ENCODE measurements at regions not wholly inside any gene's neighbourhood (a gene's known extent, or its start where the extent isn't known, plus 50 kb on each side); places are given as distances from the start of the nearest gene placed in this dataset.

DNA sequence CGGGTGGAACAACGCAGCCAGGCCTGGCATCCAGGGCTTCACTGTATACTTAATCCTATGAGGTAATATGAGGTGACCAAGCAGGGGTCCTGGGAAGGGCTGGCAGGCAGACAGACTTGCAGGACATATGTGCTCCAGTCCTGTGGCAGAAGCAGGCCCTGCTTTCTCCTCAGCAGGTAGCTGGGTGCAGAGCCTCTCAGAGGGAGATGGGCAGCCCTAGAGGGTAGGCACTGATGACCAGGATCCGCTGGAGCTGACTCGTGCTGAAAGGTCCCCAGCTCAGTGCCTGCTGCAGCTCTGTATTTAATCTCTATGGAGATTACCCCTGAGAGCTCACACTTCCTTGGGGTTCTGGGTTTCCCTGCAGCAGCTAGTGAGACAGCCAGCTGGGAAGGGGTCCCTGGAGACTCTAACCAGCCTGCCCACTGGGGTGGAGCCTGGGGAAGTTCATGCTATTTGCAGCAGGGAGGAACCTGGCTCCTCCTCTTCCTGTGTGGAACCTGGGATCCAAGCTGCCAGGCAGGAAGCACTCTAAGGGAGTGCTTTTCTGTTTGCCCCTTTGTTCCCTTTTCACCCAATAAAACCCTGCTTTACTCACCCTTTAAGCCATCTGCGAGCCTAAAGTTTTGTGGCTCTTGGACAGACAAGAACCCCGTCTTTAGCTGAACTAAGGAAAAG is 339.2 kb downstream of the DCAF12L2 start:
- no peak for DNase-seq

DNA sequence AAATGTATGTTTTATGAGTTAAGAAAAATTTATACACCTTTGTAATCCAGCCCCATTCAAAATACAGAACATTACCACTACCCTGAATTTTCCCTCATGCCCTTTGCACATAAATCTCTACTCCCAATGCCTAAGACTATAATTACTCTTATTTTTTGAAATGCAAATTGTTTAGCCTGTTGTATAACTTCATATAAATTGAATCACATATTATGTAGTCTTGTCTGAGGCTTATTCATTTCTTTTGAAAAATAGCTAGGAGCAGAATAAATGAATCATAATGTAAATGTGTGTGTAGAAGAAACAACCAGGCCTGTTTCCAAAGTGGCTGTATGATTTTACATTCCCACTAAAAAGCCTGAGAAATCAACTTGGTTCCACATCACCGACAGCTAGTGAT is 319.8 kb downstream of the DCAF12L2 start:
- DNase-seq = no peak

- no peak for DNase-seq
These were observed 315.4 kb downstream of the DCAF12L2 start for GRCh38 chrX:125850693-125851092.

GRCh38 chrX:125883169-125883568 is 282.9 kb downstream of the DCAF12L2 start:
- no peak for DNase-seq

- no peak for DNase-seq
These were observed 271.1 kb downstream of the DCAF12L2 start for GRCh38 chrX:125894947-125895346.

GRCh38 chrX:125895518-125895917 is 270.6 kb downstream of the DCAF12L2 start:
- DNase-seq = no peak

GRCh38 chrX:125926295-125926694 is 239.8 kb downstream of the DCAF12L2 start:
- DNase-seq = no peak

- no peak for DNase-seq
These were observed 225.1 kb downstream of the DCAF12L2 start for GRCh38 chrX:125940985-125941384.

DNA sequence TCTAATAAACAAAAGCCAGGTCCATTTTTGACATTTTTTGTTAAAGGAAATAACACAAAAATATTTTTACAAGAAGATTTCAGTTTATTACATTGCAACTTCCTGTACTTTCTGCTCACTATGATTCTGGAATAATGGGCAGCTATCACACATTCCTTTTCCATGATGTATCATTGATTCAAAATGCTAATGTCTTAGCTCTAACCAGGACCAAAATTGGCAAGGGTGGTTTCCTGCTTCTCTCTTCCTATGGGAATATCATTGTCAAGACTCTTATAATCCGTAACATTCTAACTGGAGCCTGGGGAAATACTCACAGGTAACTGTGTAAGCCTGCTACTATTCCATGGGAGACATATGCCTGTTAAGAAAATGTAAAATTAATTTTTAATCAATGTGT is 218.6 kb downstream of the DCAF12L2 start:
- no peak for DNase-seq

- no peak for DNase-seq
These were observed 213.1 kb downstream of the DCAF12L2 start for GRCh38 chrX:125952973-125953372.

- no peak for DNase-seq
These were observed 212.3 kb downstream of the DCAF12L2 start for GRCh38 chrX:125953814-125954213.

- DNase-seq = no peak
These were observed 211.9 kb downstream of the DCAF12L2 start for GRCh38 chrX:125954236-125954635.

- DNase-seq = no peak
These were observed 188.2 kb downstream of the DCAF12L2 start for GRCh38 chrX:125977851-125978250.

DNA sequence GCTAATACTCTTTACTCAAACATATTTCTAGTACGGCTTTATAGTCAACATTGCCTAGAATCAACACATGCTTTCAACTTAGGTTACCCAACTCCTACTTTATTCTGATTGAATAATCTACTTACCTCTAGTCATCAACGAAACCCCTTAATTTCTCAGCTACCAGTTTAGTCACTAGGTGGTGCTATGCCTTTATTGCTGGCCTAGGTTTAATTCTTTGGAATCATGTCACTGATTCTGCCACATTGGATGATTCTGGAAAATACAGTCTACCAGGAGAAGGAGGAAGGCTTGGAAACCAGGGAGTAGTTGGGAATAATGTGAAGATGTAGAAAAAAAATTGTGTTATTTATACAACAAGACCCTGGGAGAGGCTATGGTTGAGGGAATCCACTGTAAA is 167.7 kb downstream of the DCAF12L2 start:
- no peak for DNase-seq

DNA sequence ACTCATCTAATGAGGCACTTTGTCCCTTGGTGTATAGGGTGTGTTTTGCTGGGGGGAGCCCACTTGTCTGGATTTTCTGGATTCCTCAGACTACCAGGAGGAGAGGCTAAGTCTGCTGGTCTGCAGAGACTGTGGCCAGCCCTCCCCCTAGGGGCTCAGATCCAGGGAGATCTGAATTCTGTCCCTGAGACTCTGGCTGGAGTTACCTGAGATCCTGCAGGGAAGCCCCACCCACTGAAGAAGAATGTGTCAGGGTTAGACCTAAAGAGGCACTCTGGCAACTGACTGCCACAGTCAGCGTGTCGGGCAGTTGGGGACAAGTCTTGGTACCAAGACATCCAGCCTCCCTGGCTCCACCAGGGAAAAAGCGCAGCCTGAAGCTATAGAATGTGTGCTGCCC is 138.9 kb downstream of the DCAF12L2 start:
- DNase-seq = no peak

GRCh38 chrX:126030021-126030420 is 136.1 kb downstream of the DCAF12L2 start:
- no peak for DNase-seq

DNA sequence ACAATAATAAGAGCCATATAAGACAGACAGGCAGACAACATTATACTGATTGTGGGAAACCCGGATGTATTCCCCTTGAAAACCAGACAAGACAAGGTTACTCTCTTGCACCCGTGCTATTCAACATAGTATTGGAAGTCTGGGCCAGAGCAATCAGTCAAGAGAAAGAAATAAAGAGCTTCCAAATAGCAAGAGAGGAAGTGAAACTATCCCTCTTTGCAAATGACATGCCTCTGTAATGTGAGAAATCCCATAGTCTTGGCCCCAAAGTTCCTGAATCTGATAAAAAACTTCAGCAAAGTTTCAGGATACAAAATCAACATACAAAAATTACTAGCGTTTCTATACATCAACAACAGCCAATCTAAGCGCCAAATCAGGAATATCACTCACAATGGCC is 102.1 kb downstream of the DCAF12L2 start:
- DNase-seq = no peak

DNA sequence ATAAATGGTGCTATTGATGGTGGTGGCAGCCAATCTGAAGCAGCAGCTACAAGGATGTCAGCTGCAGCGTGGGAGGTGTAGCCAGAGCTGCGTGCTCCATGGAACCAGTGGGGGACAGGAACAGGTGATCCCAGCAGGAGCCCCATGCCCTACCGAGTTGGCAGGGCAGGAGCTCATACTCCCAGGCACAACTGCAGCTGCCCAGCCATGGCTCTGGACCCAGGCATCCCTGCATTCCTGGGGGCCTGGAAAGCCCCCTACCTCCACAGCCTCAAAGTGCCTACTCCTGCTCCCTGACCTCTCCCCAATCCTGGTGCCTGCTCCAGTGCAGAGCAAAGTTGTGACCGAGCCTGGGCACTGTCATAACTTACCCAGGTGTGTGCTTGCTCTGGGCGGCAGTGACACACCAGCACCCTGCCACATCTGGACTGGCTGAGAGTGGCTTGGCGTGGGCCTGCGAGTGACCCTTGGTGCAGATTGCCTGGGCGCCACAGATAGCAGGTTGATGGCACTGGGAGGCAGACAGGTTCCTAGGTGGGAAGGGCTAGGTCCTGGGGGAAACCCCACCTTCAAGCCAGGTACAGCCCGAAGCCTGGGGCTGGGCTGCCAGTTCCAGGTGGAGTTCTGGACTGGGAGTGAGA is 101.1 kb downstream of the DCAF12L2 start:
- DNase-seq = no peak

DNA sequence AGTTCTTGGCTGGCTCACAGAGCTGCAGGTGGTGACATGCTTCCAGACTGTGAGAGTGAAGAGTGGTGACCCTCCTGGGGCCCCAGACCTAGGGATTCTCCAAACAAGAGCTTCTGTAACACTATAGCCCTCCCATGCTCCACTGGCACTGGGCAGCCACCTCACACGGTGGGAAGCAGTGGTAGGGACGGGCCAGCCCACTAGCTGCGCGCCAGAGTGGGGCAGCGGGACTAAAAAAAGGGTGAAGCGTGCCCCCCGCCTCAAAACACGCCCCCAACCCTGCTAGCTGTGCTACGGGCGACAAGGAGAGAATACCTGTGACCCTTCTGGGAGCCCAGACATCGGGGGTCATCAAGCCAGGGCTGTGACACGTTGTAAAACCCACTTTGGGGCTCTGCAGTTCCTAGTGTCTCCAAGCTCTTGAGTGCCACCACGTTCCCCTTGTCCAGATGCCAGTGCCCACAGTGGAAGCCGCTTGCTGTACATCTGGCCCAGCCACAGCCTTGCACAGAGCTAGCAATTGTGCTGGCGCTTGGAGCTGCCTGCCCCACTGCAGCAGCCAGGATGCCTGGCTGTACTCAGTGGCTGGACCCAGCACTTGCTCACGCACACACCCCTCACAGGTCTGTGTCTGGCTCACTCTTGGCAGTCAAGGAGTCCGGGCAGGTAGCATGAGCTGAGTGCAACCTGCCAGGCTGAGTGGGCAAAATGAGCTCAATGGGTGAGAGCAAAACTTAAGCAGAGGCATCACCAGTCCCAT is 100.0 kb downstream of the DCAF12L2 start:
- DNase-seq = no peak

Data from CD4-positive, alpha-beta T cell treated with Interleukin-1 beta for 1 hour (primary cell).